ENCODE measurements at regions not wholly inside any gene's neighbourhood (a gene's known extent, or its start where the extent isn't known, plus 50 kb on each side); places are given as distances from the start of the nearest gene placed in this dataset.

- Histone ChIP-seq H3K79me2 (ENCODE audit: control insufficient read depth, insufficient read depth, low read length) (no peaks in the 10 kb centered on the region), H4K20me1 (ENCODE audit: control insufficient read depth, insufficient read depth, low read length, poor library complexity, severe bottlenecking) (no peaks in the 10 kb centered on the region), H3K36me3 (replicated peaks in 1 of 2; ENCODE audit: control extremely low read depth in 1 of 2, control insufficient read depth in 1 of 2, extremely low read depth in 1 of 2, insufficient read depth in 2 of 2, low read length in 1 of 2) (no peaks in the 10 kb centered on the region), H3K4me1 (ENCODE audit: control insufficient read depth in 2 of 2, insufficient read depth in 2 of 2, low read length in 2 of 2) (peaks cover 19 to 26% of the 10 kb centered on the region in 2 donors), H3K4me3 (ENCODE audit: control extremely low read depth in 1 of 5, extremely low read depth in 1 of 5, insufficient read depth in 1 of 5, low read depth in 2 of 5, low read length in 4 of 5) (no peak overlapping the region), H3K27ac (ENCODE audit: low read length in 2 of 2) (no peak overlapping the region), H2AFZ (ENCODE audit: insufficient read depth, low read depth, low read length, poor library complexity, severe bottlenecking) (no peak overlapping the region), H3K9me3 (ENCODE audit: control extremely low read depth in 1 of 3, control insufficient read depth in 2 of 3, insufficient read depth in 1 of 3, low read length in 2 of 3) (no peaks in the 10 kb centered on the region), H3K9ac (ENCODE audit: low read length) (no peak overlapping the region), H3K4me2 (replicated peaks; ENCODE audit: low read depth, low read length, poor library complexity, severe bottlenecking) (no peak overlapping the region), H3K27me3 (replicated peaks in 1 of 4; ENCODE audit: control extremely low read depth in 1 of 4, control insufficient read depth in 3 of 4, insufficient read depth in 4 of 4, low read length in 3 of 4) (no peaks in the 10 kb centered on the region)
- Mint-ChIP-seq H3K27me3 (no peaks in the 10 kb centered on the region), H3K4me3 (no peak overlapping the region), H3K4me1 (peaks cover 25% of the 10 kb centered on the region), H3K9me3 (ENCODE audit: insufficient read depth) (no peaks in the 10 kb centered on the region), H3K27ac (no peak overlapping the region)
- WGBS (ENCODE audit: insufficient coverage): 98% methylated on average over 17 of the region's 22 CpGs
- TF ChIP-seq EZH2 (IDR thresholded peaks at IDR 0.05; ENCODE audit: borderline replicate concordance, insufficient read depth, low read depth, low read length, poor library complexity, severe bottlenecking): no peak
- TF ChIP-seq, protein P1, sequence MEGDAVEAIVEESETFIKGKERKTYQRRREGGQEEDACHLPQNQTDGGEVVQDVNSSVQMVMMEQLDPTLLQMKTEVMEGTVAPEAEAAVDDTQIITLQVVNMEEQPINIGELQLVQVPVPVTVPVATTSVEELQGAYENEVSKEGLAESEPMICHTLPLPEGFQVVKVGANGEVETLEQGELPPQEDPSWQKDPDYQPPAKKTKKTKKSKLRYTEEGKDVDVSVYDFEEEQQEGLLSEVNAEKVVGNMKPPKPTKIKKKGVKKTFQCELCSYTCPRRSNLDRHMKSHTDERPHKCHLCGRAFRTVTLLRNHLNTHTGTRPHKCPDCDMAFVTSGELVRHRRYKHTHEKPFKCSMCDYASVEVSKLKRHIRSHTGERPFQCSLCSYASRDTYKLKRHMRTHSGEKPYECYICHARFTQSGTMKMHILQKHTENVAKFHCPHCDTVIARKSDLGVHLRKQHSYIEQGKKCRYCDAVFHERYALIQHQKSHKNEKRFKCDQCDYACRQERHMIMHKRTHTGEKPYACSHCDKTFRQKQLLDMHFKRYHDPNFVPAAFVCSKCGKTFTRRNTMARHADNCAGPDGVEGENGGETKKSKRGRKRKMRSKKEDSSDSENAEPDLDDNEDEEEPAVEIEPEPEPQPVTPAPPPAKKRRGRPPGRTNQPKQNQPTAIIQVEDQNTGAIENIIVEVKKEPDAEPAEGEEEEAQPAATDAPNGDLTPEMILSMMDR (IDR thresholded peaks at IDR 0.05): no peak
- ATAC-seq (ENCODE audit: low read depth) (no peak), DNase-seq (no peak)
- intact Hi-C loops (cut with micrococcal nuclease): no loop called here
- POLR2A ChIA-PET: no interaction called here
- CTCF ChIA-PET: interaction anchor here (1.0 kb wide), 1 partner anchor 15 kb away, joined by 3 read pairs; no protein-coding TSS in a partner anchor
These were observed 57.4 kb upstream of the NUP160 start for GRCh38 chr11:47905358-47906059.

GRCh38 chr11:47904808-47905207 is 56.7 kb upstream of the NUP160 start:
- H3K9ac ChIP-seq (ENCODE audit: low read length): no peak overlapping the region
- ChIA-PET CTCF (no interaction called here), POLR2A (no interaction called here)
- no peak overlapping the region for H3K4me2 ChIP-seq (replicated peaks; ENCODE audit: low read depth, low read length, poor library complexity, severe bottlenecking)
- H3K27ac Mint-ChIP-seq: no peak overlapping the region
- H3K27ac ChIP-seq (ENCODE audit: low read length in 2 of 2): no peak overlapping the region
- WGBS (ENCODE audit: insufficient coverage): 96% methylated on average over 5 of the region's 9 CpGs
- no peak for ATAC-seq (ENCODE audit: low read depth)
- no peaks in the 10 kb centered on the region for H3K27me3 Mint-ChIP-seq
- no peak overlapping the region for H2AFZ ChIP-seq (ENCODE audit: insufficient read depth, low read depth, low read length, poor library complexity, severe bottlenecking)
- H3K4me3 ChIP-seq (ENCODE audit: control extremely low read depth in 1 of 5, extremely low read depth in 1 of 5, insufficient read depth in 1 of 5, low read depth in 2 of 5, low read length in 4 of 5): no peak overlapping the region
- no peaks in the 10 kb centered on the region for H3K9me3 ChIP-seq (ENCODE audit: control extremely low read depth in 1 of 3, control insufficient read depth in 2 of 3, insufficient read depth in 1 of 3, low read length in 2 of 3)
- H4K20me1 ChIP-seq (ENCODE audit: control insufficient read depth, insufficient read depth, low read length, poor library complexity, severe bottlenecking): no peaks in the 10 kb centered on the region
- H3K4me1 ChIP-seq (ENCODE audit: control insufficient read depth in 2 of 2, insufficient read depth in 2 of 2, low read length in 2 of 2): peaks cover 25 to 33% of the 10 kb centered on the region in 2 donors
- intact Hi-C loops (cut with micrococcal nuclease): loop anchor here (5.0 kb wide), 1 partner anchor 138 kb away; the partner anchor contains the start of gene FNBP4
- no peaks in the 10 kb centered on the region for H3K36me3 ChIP-seq (replicated peaks in 1 of 2; ENCODE audit: control extremely low read depth in 1 of 2, control insufficient read depth in 1 of 2, extremely low read depth in 1 of 2, insufficient read depth in 2 of 2, low read length in 1 of 2)
- no peak for TF ChIP-seq EZH2 (IDR thresholded peaks at IDR 0.05; ENCODE audit: borderline replicate concordance, insufficient read depth, low read depth, low read length, poor library complexity, severe bottlenecking)
- TF ChIP-seq, protein P1 (IDR thresholded peaks at IDR 0.05): no peak
- no peaks in the 10 kb centered on the region for H3K79me2 ChIP-seq (ENCODE audit: control insufficient read depth, insufficient read depth, low read length)
- H3K27me3 ChIP-seq (replicated peaks in 1 of 4; ENCODE audit: control extremely low read depth in 1 of 4, control insufficient read depth in 3 of 4, insufficient read depth in 4 of 4, low read length in 3 of 4): no peaks in the 10 kb centered on the region
- H3K4me3 Mint-ChIP-seq: no peak overlapping the region
- DNase-seq: no peak
- H3K9me3 Mint-ChIP-seq (ENCODE audit: insufficient read depth): no peaks in the 10 kb centered on the region
- peaks cover 32% of the 10 kb centered on the region for H3K4me1 Mint-ChIP-seq

Measured in B cell (primary cell).